PFSK-1 (cell line): ENCODE measurements at regions not wholly inside any gene's neighbourhood (a gene's known extent, or its start where the extent isn't known, plus 50 kb on each side); places are given as distances from the start of the nearest gene placed in this dataset.

Experiments
- POLR2AphosphoS5 ChIP-seq: IDR thresholded peaks from 2 replicates; pipeline ENCODE4 v1.6.1; 2012; ENCODE audit warnings: low read depth, mild to moderate bottlenecking, control low read depth, low read length, moderate library complexity
- SIN3A ChIP-seq: IDR thresholded peaks from 2 replicates; pipeline ENCODE4 v1.6.1; 2012; ENCODE audit warnings: mild to moderate bottlenecking, low read length, moderate library complexity, borderline replicate concordance; ENCODE audit not compliant: insufficient read depth
- TAF1 ChIP-seq: IDR thresholded peaks from 2 replicates; pipeline ENCODE4 v1.6.1; 2012; ENCODE audit warnings: low read length, control low read depth, borderline replicate concordance; ENCODE audit not compliant: insufficient read depth
- TF ChIP-seq, protein P1 (sequence below), 2 experiments: IDR thresholded peaks; 2 replicates each; pipeline versions ENCODE4 v1.6.1 to v1.8.0; 2011 to 2012; ENCODE audit warnings: low read depth in 2 of 2, low read length in 2 of 2, control low read depth in 1 of 2, inconsistent platforms in 1 of 2, mild to moderate bottlenecking in 1 of 2, moderate library complexity in 1 of 2; ENCODE audit not compliant: insufficient read depth in 1 of 2

DNA sequence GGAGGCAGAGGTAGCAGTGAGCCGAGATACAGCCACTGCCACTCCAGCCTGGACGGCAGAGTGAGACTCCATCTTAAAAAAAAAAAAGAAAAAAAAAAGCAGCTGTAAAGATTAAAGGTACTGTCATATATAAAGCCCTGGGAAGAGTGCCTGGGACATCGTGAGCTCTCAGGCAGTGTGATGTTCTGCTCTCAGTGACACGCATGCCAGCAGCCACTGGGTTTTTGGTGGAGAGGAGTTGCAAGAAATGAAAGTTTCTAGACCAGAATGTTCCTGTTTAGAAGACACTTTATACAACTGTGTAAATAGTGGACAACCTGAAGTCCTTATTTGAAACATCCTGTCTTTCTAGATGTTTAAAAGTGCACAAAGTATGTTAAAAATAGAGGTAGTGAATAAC, 213.2 kb downstream of the IRF8 start:
- TF ChIP-seq, protein P1, sequence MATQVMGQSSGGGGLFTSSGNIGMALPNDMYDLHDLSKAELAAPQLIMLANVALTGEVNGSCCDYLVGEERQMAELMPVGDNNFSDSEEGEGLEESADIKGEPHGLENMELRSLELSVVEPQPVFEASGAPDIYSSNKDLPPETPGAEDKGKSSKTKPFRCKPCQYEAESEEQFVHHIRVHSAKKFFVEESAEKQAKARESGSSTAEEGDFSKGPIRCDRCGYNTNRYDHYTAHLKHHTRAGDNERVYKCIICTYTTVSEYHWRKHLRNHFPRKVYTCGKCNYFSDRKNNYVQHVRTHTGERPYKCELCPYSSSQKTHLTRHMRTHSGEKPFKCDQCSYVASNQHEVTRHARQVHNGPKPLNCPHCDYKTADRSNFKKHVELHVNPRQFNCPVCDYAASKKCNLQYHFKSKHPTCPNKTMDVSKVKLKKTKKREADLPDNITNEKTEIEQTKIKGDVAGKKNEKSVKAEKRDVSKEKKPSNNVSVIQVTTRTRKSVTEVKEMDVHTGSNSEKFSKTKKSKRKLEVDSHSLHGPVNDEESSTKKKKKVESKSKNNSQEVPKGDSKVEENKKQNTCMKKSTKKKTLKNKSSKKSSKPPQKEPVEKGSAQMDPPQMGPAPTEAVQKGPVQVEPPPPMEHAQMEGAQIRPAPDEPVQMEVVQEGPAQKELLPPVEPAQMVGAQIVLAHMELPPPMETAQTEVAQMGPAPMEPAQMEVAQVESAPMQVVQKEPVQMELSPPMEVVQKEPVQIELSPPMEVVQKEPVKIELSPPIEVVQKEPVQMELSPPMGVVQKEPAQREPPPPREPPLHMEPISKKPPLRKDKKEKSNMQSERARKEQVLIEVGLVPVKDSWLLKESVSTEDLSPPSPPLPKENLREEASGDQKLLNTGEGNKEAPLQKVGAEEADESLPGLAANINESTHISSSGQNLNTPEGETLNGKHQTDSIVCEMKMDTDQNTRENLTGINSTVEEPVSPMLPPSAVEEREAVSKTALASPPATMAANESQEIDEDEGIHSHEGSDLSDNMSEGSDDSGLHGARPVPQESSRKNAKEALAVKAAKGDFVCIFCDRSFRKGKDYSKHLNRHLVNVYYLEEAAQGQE (IDR thresholded peaks at IDR 0.05; ENCODE audit: insufficient read depth in 1 of 2, low read depth in 2 of 2, low read length in 2 of 2): no peak
- TF ChIP-seq TAF1 (no peak), SIN3A (no peak), POLR2AphosphoS5 (no peak)
